HG03196 (cell line): ENCODE measurements at regions not wholly inside any gene's neighbourhood (a gene's known extent, or its start where the extent isn't known, plus 50 kb on each side); places are given as distances from the start of the nearest gene placed in this dataset.

Experiments used
- ATAC-seq: cut with Tn5 transposase; IDR thresholded peaks from one replicate; pipeline ENCODE4 v1.9.1; 2021; ENCODE audit not compliant: unreplicated experiment

DNA sequence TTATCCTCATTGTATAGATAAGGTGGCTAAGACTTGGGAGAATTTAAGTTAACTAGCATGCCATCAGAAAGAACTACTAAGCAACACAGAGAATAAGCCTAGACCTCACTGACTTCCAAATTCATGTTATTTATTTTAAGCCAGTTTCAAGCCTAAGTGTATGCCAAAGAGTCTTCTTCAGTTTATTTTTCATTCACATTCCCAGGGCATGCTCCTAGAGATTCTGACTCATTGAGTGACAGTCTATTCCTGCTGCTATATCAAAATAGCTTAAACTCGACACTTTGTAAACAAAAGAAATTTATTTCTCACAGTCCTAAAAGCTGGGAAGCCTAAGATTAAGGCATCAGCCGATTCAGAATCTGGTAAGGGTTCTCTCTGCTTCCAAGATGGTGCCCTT lies 467.1 kb downstream of the MBD2 start:
- no peak for ATAC-seq

DNA sequence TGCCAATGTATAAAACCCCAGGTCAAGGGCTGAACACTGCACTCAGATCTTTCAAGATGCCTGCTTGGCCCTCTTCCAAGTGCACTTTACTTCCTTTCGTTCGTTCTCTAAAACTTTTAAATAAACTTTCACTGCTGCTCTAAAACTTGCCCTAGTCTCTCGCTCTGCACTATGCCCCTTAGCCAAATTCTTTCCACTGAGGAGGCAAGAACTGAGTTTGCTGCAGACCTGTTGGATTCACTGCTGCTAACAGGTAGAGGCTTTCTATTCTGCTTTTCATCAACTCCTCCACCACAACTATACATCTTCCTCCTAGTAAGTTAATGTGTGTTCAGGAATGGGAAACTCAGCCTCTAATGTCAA lies 467.9 kb downstream of the MBD2 start:
- ATAC-seq = no peak

DNA sequence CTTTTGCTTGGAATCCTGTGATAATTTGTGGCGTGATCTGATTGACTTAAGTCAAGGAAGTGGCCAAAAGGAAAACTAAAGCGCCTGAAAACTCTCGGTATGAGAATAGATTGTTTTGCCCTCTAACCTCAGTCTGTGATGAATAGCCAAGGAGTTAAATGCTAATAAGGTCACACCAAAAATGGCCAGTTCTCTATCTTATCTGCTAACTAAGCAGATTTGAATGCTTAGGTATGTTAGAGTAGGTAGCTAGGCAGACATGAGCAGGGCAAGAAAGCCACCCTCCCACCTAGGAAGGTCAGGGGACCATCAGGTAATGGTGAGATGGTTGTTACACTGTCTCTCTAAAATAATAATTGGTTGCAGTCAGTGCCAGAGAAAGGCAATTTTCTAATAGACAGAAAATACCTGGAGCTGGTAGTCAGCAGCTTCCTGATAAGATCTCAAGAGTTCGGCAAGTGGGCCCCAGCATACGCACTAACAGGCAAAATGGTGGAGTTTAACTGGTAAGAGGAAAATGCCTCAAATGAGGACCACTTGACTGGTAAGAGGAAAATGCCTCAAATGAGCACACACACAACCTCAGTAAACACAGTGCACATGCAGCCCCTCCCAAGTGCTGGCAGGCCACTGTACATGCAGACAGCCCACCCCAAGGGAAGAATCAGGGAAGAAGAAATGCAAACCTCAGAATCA lies 468.4 kb downstream of the MBD2 start:
- ATAC-seq = no peak

DNA sequence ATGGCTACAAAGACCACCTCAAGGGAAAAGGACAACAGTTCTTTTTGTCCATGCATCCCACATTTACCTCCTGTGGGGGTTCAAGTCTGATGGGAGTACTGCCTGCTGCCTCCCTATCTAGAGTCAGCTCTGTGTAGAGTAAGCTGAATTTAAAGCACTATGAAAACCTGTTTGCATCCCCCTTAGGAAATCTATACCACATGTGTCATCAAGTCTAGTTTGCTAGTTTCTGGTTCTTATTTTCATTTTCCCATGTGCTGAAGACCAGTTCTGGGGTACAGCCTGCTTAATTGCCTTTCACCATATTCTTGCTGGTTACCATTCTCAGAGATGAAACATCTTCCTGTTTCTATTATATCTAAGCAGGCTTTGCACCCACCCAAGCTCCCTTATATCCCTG lies 470.3 kb downstream of the MBD2 start:
- ATAC-seq = no peak

DNA sequence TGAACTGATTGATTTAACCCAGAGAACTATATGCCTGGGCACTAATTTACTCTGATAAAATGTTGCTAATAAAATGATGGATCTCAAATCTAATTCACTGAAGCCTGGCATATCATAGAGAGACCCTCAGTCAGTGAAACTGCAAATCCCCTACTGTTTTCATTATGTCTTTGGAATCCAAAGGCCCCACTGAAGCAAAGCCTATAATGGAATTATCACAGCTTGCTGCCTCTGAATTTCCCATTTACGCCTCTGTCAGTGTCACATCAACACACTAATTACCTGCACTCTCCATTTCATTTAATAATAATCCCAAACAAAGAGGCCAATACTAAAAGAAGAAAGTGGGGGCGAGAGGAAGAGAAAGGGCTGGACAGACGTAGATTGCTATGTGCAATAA lies 470.9 kb downstream of the MBD2 start:
- no peak for ATAC-seq

DNA sequence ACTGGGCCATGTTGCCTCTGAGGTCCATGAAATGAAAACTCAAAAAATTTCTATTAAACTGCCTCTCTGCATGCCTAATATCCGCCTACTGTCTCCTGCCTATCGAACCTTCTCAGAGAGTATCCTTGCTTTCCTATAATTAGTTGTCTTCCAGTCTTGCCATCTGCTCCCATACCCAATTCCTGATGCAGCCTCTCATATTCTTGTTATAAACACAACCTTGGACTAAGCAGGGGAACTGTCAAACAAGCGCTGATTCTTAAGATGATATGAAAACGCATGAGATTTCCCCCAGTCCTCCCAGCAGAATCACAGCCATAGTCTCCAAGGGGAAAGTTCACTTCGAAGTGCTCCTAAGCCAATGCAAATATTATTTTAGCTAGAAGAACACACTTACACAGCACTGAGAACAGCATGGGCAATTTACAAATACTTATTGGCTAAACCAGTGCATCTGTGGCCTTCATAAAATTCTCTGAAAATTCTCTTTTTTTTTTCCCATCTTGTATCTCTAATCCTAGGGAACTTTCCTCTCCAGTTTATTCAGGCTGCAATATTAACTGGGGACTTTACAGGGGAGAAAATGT lies 471.6 kb downstream of the MBD2 start:
- ATAC-seq = no peak

DNA sequence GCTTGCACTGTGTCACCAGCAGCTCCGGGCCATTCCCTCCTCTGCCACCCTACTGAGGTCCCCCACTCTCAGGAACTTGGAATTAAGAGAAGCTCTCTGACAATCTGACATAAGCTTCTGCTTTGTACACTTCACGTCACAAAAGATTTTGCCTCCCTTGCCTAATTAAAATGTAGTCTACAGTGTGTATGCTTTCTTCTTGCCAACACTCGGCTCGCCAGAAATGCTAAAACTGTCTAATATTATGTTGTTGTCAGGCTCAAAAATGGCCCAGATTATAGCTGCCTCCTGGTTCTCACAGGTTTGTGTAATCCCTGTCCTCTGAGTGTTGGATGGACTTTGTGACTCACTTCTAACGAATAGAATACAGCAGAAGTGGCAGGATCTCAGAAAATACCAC lies 474.7 kb downstream of the MBD2 start:
- no peak for ATAC-seq

DNA sequence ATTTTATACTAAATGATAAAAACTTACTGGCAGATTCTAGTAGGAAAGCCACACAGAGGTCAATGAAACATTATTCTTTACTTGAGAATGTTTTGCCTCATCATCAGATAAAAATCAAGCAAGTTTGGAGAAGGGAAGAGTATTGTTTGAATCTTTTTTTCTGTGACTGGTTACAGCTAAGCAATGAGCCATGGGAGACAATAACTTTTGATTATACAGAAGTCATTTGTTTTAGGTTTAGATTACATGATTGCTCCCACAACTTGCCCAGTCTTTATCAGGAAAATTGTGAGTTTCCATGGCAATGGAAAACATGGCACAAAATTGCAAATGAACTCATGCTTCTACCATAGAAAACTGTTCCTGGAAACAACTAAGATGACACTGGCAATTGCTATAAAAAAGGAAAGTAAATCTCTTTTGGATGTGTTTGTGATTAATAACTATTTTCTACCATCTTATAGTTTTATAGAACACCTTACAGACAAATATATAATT lies 476.8 kb downstream of the MBD2 start:
- no peak for ATAC-seq

DNA sequence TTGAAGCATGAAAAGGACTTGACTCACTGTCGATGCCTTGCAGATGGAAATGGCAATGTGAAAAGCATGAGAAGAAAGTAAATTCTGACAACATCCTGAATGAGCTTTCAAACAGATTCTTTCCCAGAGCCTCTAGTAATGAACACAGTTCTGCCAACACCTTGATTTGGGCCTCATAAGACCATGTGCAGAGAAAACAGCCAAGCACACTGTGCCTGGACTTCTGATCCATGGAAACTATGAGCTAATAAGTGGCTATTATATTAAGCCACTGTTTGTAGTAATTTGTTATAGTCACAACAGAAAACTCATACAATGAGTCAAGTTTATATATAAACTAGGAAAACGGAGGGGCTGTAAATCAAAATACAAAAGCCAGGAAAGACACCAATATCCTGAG lies 477.3 kb downstream of the MBD2 start:
- ATAC-seq = no peak

DNA sequence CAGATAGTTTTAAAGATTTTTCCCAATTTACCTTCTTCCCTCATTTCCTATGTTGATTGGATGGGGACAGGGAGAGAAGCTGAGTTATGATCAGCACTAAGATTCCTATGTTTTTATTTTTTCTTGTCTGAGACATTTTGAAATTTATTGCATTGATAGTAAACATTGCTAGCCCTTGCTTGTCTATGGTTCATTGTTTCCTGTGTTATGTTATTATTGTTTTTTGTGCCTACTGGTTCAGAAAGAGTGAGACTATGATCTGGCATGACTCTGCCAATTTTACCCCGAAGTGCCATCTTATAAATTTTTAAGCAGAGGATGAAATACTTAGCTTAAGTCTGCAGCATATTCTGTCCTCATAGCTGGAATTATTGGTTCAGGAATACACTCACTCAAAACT lies 478.5 kb downstream of the MBD2 start:
- ATAC-seq = no peak

DNA sequence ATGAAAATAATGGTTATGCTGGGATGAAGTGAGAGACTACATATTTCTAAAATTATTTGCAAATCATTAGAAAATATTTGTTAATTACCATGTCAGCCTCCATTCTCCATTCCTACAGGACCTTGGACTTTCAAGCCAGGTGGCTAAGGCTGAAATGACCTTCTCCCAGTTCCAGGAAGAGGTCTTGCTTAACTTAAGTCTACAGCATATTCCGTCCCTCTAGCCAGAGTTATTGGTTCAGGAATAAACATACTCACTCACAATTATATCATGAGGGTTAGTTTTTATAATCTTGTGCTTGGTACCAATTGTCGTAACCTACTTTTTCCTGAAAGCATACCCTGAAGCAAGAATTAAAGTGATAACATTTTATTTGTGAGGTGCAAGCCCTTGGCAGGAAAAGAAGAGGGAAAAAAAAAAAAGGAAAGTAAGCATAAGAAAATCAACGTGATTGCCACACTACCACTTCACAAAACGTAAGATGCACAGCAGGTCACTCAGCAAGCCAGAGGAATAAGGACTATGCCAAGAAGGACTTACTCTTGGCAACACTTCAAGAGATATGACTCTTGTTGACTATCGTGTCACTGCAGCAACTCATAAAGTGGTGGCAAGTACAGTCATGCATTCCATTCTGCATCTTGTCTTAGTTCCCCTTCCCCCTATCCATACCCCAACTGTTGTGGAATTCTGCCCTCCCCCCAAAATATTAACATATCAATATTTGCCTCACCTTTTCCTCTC lies 479.1 kb downstream of the MBD2 start:
- no peak for ATAC-seq

DNA sequence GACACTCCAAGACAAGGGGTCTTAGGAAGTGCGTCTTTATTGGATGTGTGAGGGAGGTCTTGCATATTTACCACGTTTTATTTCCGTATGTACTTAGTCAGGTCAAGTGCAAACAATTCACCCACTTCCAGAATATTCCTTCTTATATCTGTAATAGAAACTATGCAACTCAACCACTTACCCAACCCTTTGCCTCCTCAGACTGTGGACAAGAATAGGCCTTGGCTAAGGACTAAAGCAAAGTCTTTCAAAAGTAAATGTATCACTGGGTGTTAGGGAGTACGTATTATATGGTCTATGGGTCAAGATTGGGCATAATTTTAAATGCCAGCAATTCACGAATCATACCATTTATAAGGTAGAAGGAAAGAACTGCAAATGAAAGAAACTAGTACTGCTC lies 484.8 kb downstream of the MBD2 start:
- no peak for ATAC-seq

DNA sequence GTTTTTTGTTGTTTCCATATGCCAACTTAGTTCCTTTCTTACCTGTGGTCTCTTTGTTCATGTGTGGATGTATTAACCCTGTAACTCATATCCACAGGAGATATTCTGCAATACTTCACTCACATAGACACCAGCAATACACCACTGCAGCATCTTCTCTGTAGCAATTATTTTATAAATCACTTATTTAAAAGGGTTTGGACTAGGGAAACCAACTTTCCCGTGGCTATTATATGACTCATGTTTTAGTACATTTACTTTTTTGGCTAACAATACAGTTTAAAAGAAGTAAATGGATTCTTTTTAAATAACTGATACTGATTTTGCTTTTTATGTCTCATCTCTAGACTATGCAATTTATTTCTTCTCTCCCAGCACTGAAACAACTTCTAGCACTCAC lies 488.9 kb downstream of the MBD2 start:
- no peak for ATAC-seq

DNA sequence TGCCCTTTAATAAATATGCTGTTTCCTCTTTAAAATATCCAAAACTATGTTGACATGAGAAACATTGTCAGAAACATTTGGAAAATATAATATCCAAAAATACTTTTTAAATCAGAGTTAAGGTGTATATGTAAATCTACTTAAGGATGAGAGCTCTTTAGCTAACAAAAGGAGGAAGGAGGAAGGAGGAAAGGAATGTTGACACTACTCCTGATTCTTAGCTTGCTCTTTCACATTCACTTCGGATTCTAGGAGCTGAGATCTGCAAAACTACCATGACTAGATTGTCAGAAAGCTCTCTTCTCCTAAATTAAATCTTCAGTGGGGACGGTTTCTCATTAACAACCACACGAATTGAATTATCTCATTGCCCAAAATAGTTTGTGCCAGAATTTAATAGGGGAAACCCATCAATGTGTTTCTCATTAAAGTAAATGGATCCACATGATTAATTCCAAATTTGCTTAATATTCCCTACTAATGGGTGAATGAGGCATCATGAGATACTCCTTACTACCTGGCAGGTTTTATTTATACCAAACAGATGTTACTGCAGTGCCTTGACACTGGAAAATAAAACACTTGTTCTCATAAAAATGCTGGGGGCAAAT lies 509.1 kb downstream of the MBD2 start:
- ATAC-seq = no peak

DNA sequence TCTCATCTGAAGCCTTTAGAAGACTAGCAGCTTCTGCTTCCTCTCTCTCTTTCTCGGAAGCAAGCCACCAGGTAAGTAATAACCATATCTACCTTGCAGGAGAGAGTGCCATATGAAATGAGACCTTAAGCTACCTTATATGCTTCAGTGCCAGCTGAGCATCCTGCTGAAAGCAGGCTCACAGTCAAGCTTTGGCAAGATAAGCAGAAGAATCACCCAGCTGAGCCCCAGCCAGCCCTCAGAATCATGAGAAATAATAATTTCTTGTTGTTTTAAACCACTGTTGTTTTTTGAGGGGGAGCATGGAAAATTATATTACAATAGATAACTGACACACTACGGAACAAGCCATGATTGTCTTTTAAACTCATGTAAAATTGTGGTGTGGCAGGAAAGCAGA lies 514.4 kb downstream of the MBD2 start:
- ATAC-seq = no peak

DNA sequence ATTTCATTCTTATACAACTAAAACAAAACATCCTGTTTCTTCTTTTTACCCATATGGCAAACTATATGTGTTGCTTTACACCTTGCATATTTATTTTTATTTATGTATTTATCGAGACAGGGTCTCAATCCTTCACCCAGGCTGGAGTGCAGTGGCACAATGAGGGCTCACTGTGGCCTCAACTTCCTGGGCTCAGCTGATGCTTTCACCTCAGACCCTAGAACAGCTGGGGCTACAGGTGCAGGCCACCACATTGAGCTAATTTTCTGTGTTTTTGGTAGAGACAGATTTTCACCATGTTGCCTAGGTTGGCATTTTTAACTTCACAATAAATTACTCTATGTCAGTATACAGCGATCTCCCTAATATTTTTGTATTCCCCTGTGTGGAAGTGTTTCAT lies 522.0 kb downstream of the MBD2 start:
- no peak for ATAC-seq

DNA sequence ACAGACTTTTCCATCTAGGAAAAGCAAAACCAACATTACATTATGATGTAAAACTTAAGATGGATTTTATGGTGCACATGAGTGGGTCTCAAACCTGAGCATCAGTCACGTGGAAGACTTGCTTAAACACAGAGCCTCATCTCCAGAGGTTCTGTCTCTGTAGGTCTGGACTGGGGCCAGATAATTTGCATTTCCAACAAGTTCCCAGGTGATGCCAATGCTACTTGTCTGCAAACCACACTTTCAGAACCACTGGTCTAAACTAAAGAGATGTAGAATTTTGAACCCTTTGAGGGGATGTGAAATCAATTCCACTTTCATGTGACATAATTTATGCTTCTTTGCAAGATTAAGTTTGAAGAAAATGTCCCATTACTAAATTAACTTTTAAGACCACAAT lies 522.8 kb downstream of the MBD2 start:
- ATAC-seq = no peak

DNA sequence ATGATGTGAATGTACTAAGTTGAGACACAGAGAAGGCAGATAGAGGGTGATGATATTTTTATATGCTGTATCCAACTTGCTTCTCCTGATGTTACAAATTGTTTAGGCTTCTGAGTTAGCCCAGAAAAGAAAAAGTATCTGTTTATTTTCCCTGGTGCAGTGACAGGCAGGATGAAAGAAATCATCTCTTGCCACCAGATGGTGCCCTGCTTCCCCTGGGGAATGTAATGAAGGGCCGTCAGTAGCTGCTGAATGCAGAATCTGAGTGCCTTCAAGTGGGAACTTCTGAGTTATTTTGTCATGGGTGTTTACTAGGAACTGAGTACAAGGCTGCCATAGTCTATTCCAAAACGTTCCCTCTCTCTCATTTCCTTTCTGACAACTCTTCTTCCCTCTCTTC lies 525.6 kb downstream of the MBD2 start:
- ATAC-seq = no peak

DNA sequence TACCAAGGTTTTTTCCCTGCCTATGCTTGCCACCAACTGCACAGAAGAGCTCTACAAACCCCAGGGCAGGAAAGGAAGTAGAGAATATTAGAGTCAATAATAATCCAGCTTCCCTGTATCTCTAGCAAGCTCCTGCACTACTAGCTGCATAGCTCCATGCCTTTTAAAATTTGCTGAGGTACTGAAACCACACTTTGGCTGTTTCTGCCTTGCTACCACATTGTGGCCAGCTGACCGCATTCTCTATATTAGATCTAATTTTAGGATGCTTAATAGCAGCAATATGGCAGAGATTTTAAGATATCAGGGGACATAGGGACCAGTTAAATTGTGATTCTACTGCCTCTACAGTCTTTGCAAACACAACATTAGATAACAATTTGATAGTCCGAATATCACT lies 534.6 kb downstream of the MBD2 start:
- no peak for ATAC-seq

DNA sequence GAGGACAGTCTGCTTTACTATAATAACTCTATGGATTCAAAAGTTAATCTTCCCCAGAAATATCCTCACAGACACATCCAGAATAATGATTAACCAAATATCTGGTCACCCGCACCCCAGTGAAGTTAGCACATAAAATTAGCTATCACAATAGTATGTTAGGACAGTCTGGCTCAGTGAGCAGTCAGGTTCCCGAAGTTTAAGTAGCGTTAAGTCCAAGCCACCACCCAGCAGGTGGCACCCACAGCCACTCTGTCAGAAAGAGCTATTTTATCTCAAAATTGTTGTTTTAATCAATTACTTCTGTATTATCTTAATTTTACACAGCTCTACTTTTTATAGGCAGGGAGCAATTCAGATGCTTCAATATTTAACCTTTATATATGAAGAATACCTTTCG lies 537.5 kb downstream of the MBD2 start:
- ATAC-seq = no peak

DNA sequence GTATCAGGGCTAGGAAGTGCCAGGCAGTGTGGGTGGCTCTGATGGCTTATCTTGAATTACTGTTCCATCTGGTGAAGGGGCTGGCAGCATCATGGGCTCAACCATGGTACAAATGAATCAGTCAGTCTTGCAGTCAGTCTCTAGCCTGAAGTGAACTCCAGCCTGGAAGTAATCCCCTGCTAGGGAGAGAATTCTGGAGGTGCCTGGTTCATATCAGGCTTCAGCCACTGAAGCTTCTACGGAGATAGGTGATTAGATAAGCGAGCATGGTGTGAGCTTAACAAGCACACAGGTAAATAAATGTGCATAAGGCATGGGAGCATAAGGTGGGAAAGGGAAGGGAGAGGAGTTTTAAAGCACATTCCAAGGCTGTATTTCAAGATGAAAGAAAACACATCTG lies 541.7 kb downstream of the MBD2 start:
- no peak for ATAC-seq

DNA sequence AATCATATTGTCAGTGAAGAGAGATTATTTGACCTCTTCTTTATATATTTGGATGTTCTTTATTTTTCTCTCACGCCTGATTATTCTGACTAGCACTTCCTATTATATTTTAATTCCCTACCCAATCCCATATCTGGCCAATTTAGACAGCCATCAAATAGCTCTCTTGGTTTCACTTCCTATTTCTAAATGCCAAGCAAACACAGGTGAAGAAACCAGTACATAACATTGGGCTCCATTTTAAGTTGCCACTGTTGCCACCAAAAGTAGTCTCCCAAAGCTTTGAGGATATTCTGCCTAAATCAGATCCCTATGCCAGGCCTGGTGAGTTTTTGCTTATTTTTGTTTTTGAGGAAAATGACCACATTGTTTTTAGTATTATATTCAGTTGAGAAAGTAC lies 547.0 kb downstream of the MBD2 start:
- ATAC-seq = no peak
